GM23338 (cell line): ENCODE measurements at regions not wholly inside any gene's neighbourhood (a gene's known extent, or its start where the extent isn't known, plus 50 kb on each side); places are given as distances from the start of the nearest gene placed in this dataset.

Experiments used
- ATAC-seq: fragments of 200-7000 bp; cut with Tn5 transposase; 3 replicates; pipeline ENCODE4 v1.9.1; 2020
- DNase-seq: peaks from one replicate; pipeline ENCODE4 v3.0.0-alpha.2; 2015; ENCODE audit warnings: low spot score
- H2AFZ ChIP-seq: fragments of 200-600 bp; sonication (generic); 2 replicates; pipeline ENCODE4 v1.8.0; 2016; ENCODE audit warnings: antibody characterized with exemption, mild to moderate bottlenecking, moderate library complexity
- H3F3A ChIP-seq: fragments of 200-600 bp; sonication (generic); replicated peaks from 2 replicates; pipeline ENCODE4 v1.8.0; 2017; ENCODE audit warnings: antibody characterized with exemption, mixed run types, low read depth
- H3K27ac ChIP-seq: fragments of 200-600 bp; sonication (generic); 2 replicates; pipeline ENCODE4 v1.6.1; 2016; ENCODE audit warnings: low read depth
- H3K27me3 ChIP-seq: fragments of 200-600 bp; sonication (generic); 2 replicates; pipeline ENCODE4 v1.8.0; 2016; ENCODE audit warnings: mild to moderate bottlenecking, mixed run types, moderate library complexity; ENCODE audit not compliant: insufficient read depth
- H3K36me3 ChIP-seq: fragments of 200-600 bp; sonication (generic); 2 replicates; pipeline ENCODE4 v1.8.0; 2016; ENCODE audit warnings: mild to moderate bottlenecking; ENCODE audit not compliant: insufficient read depth
- H3K4me1 ChIP-seq: fragments of 200-600 bp; sonication (generic); 2 replicates; pipeline ENCODE4 v1.8.0; 2016; ENCODE audit warnings: mild to moderate bottlenecking, moderate library complexity; ENCODE audit not compliant: insufficient read depth
- H3K4me2 ChIP-seq: fragments of 200-600 bp; sonication (generic); 2 replicates; pipeline ENCODE4 v1.7.1; 2017; ENCODE audit warnings: mixed run types
- H3K4me3 ChIP-seq: fragments of 200-600 bp; sonication (generic); 2 replicates; pipeline ENCODE4 v1.6.1; 2016; ENCODE audit warnings: mixed run types
- H3K79me2 ChIP-seq: fragments of 200-600 bp; sonication (generic); replicated peaks from 2 replicates; pipeline ENCODE4 v1.8.0; 2017; ENCODE audit warnings: mild to moderate bottlenecking; ENCODE audit not compliant: insufficient read depth
- H3K9me2 ChIP-seq: fragments of 200-600 bp; sonication (generic); 2 replicates; pipeline ENCODE4 v1.8.0; 2017; ENCODE audit not compliant: insufficient read depth
- H4K20me1 ChIP-seq: fragments of 200-600 bp; sonication (generic); replicated peaks from 2 replicates; pipeline ENCODE4 v1.8.0; 2017; ENCODE audit warnings: mild to moderate bottlenecking; ENCODE audit not compliant: insufficient read depth
- H3K27ac Mint-ChIP-seq: 2 replicates; pipeline ENCODE4 v1.8.0; 2020; ENCODE audit warnings: inconsistent platforms, mild to moderate bottlenecking, moderate library complexity, mixed read lengths
- H3K27me3 Mint-ChIP-seq: 3 replicates; pipeline ENCODE4 v1.8.0; 2022; ENCODE audit warnings: low read depth, mild to moderate bottlenecking, moderate library complexity, mixed read lengths, inconsistent platforms; ENCODE audit not compliant: insufficient read depth, poor library complexity
- H3K36me3 Mint-ChIP-seq: 3 replicates; pipeline ENCODE4 v1.8.0; 2021; ENCODE audit warnings: low read depth, mild to moderate bottlenecking, inconsistent platforms, moderate library complexity, mixed read lengths
- H3K4me1 Mint-ChIP-seq: 3 replicates; pipeline ENCODE4 v1.8.0; 2020; ENCODE audit warnings: mild to moderate bottlenecking, inconsistent platforms, mixed read lengths
- H3K4me3 Mint-ChIP-seq: 3 replicates; pipeline ENCODE4 v1.8.0; 2021; ENCODE audit warnings: moderate library complexity, mild to moderate bottlenecking, inconsistent platforms, mixed read lengths
- H3K9me3 Mint-ChIP-seq: 3 replicates; pipeline ENCODE4 v1.8.0; 2020; ENCODE audit warnings: moderate library complexity, mild to moderate bottlenecking, inconsistent platforms, mixed read lengths
- CREB1 ChIP-seq: fragments of 250-450 bp; sonication (Bioruptor Pico); IDR thresholded peaks from 2 replicates; pipeline ENCODE4 v1.5.0; 2020; ENCODE audit warnings: low read depth, mild to moderate bottlenecking, moderate library complexity
- EZH2 ChIP-seq: fragments of 200-600 bp; sonication (generic); IDR thresholded peaks from one replicate; pipeline ENCODE4 v1.8.0; 2017; ENCODE audit warnings: antibody characterized with exemption, mild to moderate bottlenecking, low read depth; ENCODE audit not compliant: unreplicated experiment
- EZH2phosphoT487 ChIP-seq: fragments of 200-600 bp; sonication (generic); IDR thresholded peaks from one replicate; pipeline ENCODE4 v1.8.1; 2018; ENCODE audit warnings: antibody characterized with exemption; ENCODE audit not compliant: unreplicated experiment
- JUNB ChIP-seq: IDR thresholded peaks from one replicate; pipeline ENCODE4 v1.6.1; 2016; ENCODE audit warnings: antibody characterized with exemption; ENCODE audit not compliant: unreplicated experiment
- NANOG ChIP-seq: IDR thresholded peaks from 2 replicates; pipeline ENCODE4 v1.6.1; 2016; ENCODE audit warnings: antibody characterized with exemption, borderline replicate concordance
- POLR2AphosphoS5 ChIP-seq: IDR thresholded peaks from 2 replicates; pipeline ENCODE4 v1.6.1; 2016; ENCODE audit warnings: antibody characterized with exemption, low read depth
- ZNF114 ChIP-seq: fragments of 250-450 bp; sonication (Bioruptor Pico); IDR thresholded peaks from 2 replicates; pipeline ENCODE4 v1.5.0; 2020; ENCODE audit warnings: mild to moderate bottlenecking, moderate library complexity
- TF ChIP-seq, protein P1 (sequence below): IDR thresholded peaks from one replicate; pipeline ENCODE4 v1.6.1; 2018; ENCODE audit warnings: antibody characterized with exemption; ENCODE audit not compliant: unreplicated experiment
- TF ChIP-seq, protein P2 (sequence below): IDR thresholded peaks from 2 replicates; pipeline ENCODE4 v1.6.1; 2016; ENCODE audit warnings: antibody characterized with exemption

DNA sequence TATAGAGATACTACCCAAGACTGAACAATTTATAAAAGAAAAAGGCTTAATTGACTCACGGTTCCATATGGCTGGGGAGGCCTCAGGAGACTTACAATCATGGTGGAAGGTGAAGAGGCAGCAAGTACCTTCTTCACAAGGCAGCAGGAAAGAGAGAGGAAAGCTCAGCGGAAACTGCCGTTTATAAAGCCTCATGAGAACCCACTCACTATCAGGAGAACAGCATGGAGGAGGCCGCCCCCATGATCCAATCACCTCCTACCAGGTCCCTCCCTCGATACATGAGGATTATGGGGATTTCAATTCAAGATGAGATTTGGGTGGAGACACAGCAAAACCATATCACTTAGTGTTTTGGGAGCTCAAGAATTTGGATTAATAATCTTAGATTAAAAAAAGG, 240.2 kb downstream of the UACA start (continued):
- TF ChIP-seq CREB1 (CRISPR knock-in tag) (no peak), ZNF114 (no peak), JUNB (no peak), NANOG (no peak), EZH2phosphoT487 (no peak), EZH2 (no peak)
- TF ChIP-seq, protein P1, sequence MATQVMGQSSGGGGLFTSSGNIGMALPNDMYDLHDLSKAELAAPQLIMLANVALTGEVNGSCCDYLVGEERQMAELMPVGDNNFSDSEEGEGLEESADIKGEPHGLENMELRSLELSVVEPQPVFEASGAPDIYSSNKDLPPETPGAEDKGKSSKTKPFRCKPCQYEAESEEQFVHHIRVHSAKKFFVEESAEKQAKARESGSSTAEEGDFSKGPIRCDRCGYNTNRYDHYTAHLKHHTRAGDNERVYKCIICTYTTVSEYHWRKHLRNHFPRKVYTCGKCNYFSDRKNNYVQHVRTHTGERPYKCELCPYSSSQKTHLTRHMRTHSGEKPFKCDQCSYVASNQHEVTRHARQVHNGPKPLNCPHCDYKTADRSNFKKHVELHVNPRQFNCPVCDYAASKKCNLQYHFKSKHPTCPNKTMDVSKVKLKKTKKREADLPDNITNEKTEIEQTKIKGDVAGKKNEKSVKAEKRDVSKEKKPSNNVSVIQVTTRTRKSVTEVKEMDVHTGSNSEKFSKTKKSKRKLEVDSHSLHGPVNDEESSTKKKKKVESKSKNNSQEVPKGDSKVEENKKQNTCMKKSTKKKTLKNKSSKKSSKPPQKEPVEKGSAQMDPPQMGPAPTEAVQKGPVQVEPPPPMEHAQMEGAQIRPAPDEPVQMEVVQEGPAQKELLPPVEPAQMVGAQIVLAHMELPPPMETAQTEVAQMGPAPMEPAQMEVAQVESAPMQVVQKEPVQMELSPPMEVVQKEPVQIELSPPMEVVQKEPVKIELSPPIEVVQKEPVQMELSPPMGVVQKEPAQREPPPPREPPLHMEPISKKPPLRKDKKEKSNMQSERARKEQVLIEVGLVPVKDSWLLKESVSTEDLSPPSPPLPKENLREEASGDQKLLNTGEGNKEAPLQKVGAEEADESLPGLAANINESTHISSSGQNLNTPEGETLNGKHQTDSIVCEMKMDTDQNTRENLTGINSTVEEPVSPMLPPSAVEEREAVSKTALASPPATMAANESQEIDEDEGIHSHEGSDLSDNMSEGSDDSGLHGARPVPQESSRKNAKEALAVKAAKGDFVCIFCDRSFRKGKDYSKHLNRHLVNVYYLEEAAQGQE = no peak

DNA sequence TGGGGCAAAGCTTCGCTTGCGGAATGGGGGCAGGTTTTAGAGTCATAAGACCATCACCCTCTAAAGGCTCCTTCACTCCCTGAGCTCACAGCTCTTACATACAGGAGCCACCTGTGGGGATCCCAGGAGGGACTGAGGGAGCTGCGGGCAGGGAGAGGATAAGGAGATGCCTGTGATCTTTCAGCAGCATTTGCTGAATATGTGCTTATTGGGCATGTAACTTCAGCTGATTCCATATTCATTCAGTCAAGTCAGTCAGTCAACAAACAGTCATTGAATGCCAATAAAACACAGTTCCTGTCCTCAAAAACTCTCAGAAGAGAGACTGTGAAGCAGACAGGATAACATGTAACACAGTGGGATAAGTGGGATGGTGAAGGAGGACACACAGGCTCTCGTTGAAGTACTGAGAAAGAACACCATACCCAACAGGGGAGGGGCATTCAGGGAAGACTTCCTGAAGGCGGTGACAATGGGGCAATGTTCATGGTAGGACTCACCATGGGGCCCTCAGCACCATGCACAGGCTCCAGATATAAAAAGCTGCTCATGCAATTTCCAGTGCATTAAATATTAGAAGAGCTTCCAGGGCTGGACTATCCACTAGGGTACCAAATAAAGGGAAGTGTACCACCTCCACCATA, 240.9 kb downstream of the UACA start:
- Histone ChIP-seq H3K4me2 (no peak overlapping the region), H4K20me1 (no peaks in the 10 kb centered on the region), H3K9me2 (no peaks in the 10 kb centered on the region), H3K27me3 (no peaks in the 10 kb centered on the region), H3K79me2 (no peaks in the 10 kb centered on the region), H3K36me3 (no peaks in the 10 kb centered on the region), H3K4me1 (peaks cover 3% of the 10 kb centered on the region; the same call in 1 of the 2 replicates), H3K27ac (no peak overlapping the region), H3F3A (no peaks in the 10 kb centered on the region), H2AFZ (no peak overlapping the region), H3K4me3 (no peak overlapping the region)
- DNase-seq = no peak
- Mint-ChIP-seq H3K4me3 (no peak overlapping the region), H3K4me1 (peaks cover 32% of the 10 kb centered on the region), H3K9me3 (no peaks in the 10 kb centered on the region; the same call in 1 of the 3 replicates), H3K27ac (no peak overlapping the region), H3K27me3 (peaks cover 5% of the 10 kb centered on the region), H3K36me3 (no peaks in the 10 kb centered on the region)
- ATAC-seq = no peak
- TF ChIP-seq EZH2 (no peak), JUNB (no peak), POLR2AphosphoS5 (no peak)
- TF ChIP-seq, protein P2, sequence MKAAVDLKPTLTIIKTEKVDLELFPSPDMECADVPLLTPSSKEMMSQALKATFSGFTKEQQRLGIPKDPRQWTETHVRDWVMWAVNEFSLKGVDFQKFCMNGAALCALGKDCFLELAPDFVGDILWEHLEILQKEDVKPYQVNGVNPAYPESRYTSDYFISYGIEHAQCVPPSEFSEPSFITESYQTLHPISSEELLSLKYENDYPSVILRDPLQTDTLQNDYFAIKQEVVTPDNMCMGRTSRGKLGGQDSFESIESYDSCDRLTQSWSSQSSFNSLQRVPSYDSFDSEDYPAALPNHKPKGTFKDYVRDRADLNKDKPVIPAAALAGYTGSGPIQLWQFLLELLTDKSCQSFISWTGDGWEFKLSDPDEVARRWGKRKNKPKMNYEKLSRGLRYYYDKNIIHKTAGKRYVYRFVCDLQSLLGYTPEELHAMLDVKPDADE = no peak
